ENCODE measurements at regions not wholly inside any gene's neighbourhood (a gene's known extent, or its start where the extent isn't known, plus 50 kb on each side); places are given as distances from the start of the nearest gene placed in this dataset.

DNA sequence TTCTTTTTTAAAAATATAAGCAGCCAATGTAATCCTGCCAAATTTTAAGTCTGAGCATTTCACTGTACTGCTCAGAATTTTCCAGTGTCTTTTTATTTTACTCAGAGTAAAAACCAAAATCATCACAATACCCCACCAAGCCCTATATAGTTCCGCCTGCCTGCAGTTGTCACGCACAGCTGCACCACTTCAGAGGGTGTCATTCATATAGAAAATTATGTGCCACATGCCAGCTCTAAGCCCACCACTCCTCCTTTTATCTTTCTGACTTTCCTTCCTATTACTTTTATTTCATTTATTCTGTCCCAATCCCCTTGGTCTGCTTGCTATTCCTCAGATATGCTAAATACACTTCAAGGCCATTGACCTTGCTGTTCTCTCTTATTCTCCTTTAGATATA lies 233.1 kb upstream of the DPPA4 start:
- BruUV-seq (replicated peaks): no TSS peak
- CTCF ChIA-PET: no interaction called here

DNA sequence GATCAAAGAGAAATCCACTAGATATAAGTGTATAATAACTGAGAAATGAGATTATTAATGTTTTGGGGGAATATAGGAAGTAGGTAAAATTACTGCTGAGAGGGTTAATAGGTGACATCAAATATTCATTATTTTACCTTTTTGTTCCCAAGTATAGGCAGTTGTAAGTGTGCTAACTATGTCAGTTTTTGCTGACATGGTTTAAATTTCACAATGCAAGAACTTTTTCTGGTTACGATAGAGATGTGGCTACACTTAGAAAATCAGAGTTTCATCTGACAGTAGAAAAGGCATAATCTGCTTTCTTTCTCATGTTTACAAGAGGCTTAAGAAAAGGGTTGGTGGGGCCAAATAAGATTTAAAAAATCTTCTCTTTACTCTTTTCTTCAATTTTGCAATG lies 235.0 kb upstream of the DPPA4 start:
- intact Hi-C loops (cut with micrococcal nuclease): no loop called here
- Histone ChIP-seq H3K9me3 (ENCODE audit: low read length) (no peaks in the 10 kb centered on the region), H3K9ac (ENCODE audit: low read length) (no peak overlapping the region), H3K79me2 (ENCODE audit: low read length) (no peaks in the 10 kb centered on the region), H3K27ac (ENCODE audit: low read length) (no peak overlapping the region), H3F3A (ENCODE audit: low read length, unreplicated experiment) (no peaks in the 10 kb centered on the region), H3K36me3 (ENCODE audit: low read depth, low read length) (no peaks in the 10 kb centered on the region), H3K4me2 (ENCODE audit: low read length) (no peak overlapping the region), H3K4me3 (ENCODE audit: low read length) (no peak overlapping the region), H3K9me2 (replicated peaks; ENCODE audit: low read length) (no peaks in the 10 kb centered on the region; the same call in 1 of the 2 replicates), H3K4me1 (ENCODE audit: insufficient read depth, low read length) (no peaks in the 10 kb centered on the region), H2AFZ (ENCODE audit: low read length) (no peak overlapping the region), H3K27me3 (ENCODE audit: low read length) (no peaks in the 10 kb centered on the region), H4K20me1 (ENCODE audit: low read length) (no peaks in the 10 kb centered on the region)
- TF ChIP-seq EZH2 (IDR thresholded peaks at IDR 0.05; ENCODE audit: low read length, unreplicated experiment): no peak
- TF ChIP-seq, protein P1, sequence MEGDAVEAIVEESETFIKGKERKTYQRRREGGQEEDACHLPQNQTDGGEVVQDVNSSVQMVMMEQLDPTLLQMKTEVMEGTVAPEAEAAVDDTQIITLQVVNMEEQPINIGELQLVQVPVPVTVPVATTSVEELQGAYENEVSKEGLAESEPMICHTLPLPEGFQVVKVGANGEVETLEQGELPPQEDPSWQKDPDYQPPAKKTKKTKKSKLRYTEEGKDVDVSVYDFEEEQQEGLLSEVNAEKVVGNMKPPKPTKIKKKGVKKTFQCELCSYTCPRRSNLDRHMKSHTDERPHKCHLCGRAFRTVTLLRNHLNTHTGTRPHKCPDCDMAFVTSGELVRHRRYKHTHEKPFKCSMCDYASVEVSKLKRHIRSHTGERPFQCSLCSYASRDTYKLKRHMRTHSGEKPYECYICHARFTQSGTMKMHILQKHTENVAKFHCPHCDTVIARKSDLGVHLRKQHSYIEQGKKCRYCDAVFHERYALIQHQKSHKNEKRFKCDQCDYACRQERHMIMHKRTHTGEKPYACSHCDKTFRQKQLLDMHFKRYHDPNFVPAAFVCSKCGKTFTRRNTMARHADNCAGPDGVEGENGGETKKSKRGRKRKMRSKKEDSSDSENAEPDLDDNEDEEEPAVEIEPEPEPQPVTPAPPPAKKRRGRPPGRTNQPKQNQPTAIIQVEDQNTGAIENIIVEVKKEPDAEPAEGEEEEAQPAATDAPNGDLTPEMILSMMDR (conservative IDR thresholded peaks at IDR 0.05; ENCODE audit: low read depth, low read length): no peak
- TF ChIP-seq EZH2phosphoT487 (IDR thresholded peaks at IDR 0.05; ENCODE audit: borderline replicate concordance, low read length): no peak
- ChIA-PET POLR2A (ENCODE audit: unreplicated experiment) (no interaction called here), CTCF (no interaction called here)
- ATAC-seq (no peak), DNase-seq (no peak)
- no TSS peak for BruUV-seq (replicated peaks)

More for the DNA sequence above, 233.1 kb upstream of the DPPA4 start:
- no peak overlapping the region for H3K9ac ChIP-seq (ENCODE audit: low read length)
- H3F3A ChIP-seq (ENCODE audit: low read length, unreplicated experiment): no peaks in the 10 kb centered on the region
- H3K9me3 ChIP-seq (ENCODE audit: low read length): no peaks in the 10 kb centered on the region
- no peaks in the 10 kb centered on the region for H3K4me1 ChIP-seq (ENCODE audit: insufficient read depth, low read length)
- DNase-seq (no peak), ATAC-seq (no peak)
- no peak overlapping the region for H2AFZ ChIP-seq (ENCODE audit: low read length)
- no peaks in the 10 kb centered on the region for H3K79me2 ChIP-seq (ENCODE audit: low read length)
- H3K4me3 ChIP-seq (ENCODE audit: low read length): no peak overlapping the region
- no peaks in the 10 kb centered on the region for H4K20me1 ChIP-seq (ENCODE audit: low read length)
- H3K4me2 ChIP-seq (ENCODE audit: low read length): no peak overlapping the region
- H3K27ac ChIP-seq (ENCODE audit: low read length): no peak overlapping the region
- no peaks in the 10 kb centered on the region; the same call in 1 of the 2 replicates for H3K9me2 ChIP-seq (replicated peaks; ENCODE audit: low read length)
- intact Hi-C loops (cut with micrococcal nuclease): no loop called here
- H3K36me3 ChIP-seq (ENCODE audit: low read depth, low read length): no peaks in the 10 kb centered on the region
- TF ChIP-seq EZH2 (IDR thresholded peaks at IDR 0.05; ENCODE audit: low read length, unreplicated experiment): no peak
- TF ChIP-seq, protein P1 (conservative IDR thresholded peaks at IDR 0.05; ENCODE audit: low read depth, low read length): no peak
- TF ChIP-seq EZH2phosphoT487 (IDR thresholded peaks at IDR 0.05; ENCODE audit: borderline replicate concordance, low read length): no peak
- no peaks in the 10 kb centered on the region for H3K27me3 ChIP-seq (ENCODE audit: low read length)
- POLR2A ChIA-PET (ENCODE audit: unreplicated experiment): no interaction called here

DNA sequence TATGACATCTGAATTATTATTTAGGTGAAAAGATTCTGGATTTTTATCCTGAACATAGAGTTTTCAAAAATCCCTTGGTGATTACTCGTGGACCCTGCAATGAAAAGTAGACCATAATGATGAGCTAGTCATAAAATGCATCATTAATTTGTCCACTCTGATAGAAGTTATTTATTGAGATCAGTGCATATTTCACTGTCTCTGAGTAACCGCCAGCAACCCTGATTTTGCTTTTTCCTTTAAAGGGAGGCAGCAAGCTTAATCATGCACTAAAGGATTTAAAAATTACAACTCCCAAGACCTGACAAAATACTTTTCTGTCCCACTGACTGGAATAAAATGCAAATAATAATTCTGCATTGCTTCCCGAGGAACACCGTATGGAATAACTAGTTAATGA lies 259.6 kb upstream of the DPPA4 start:
- no peaks in the 10 kb centered on the region for H3K27me3 ChIP-seq (ENCODE audit: low read length)
- H3K27ac ChIP-seq (ENCODE audit: low read length): no peak overlapping the region
- DNase-seq: no peak
- H3K9me3 ChIP-seq (ENCODE audit: low read length): no peaks in the 10 kb centered on the region
- H3F3A ChIP-seq (ENCODE audit: low read length, unreplicated experiment): no peaks in the 10 kb centered on the region
- H3K4me1 ChIP-seq (ENCODE audit: insufficient read depth, low read length): no peaks in the 10 kb centered on the region
- ChIA-PET CTCF (interaction anchor here (0.7 kb wide), 1 partner anchor 108 kb away, joined by 3 read pairs; no protein-coding TSS in a partner anchor), POLR2A (ENCODE audit: unreplicated experiment) (no interaction called here)
- BruUV-seq (replicated peaks): no TSS peak
- H3K4me2 ChIP-seq (ENCODE audit: low read length): no peak overlapping the region
- TF ChIP-seq, protein P1 (conservative IDR thresholded peaks at IDR 0.05; ENCODE audit: low read depth, low read length): no peak
- TF ChIP-seq EZH2phosphoT487 (IDR thresholded peaks at IDR 0.05; ENCODE audit: borderline replicate concordance, low read length): no peak
- no peak for TF ChIP-seq EZH2 (IDR thresholded peaks at IDR 0.05; ENCODE audit: low read length, unreplicated experiment)
- no peaks in the 10 kb centered on the region for H3K79me2 ChIP-seq (ENCODE audit: low read length)
- ATAC-seq: no peak
- no peak overlapping the region for H3K9ac ChIP-seq (ENCODE audit: low read length)
- no peaks in the 10 kb centered on the region for H3K36me3 ChIP-seq (ENCODE audit: low read depth, low read length)
- intact Hi-C loops (cut with micrococcal nuclease): no loop called here
- H3K9me2 ChIP-seq (replicated peaks; ENCODE audit: low read length): 0 out of 2 replicates have a peak, but pooled peaks cover 5% of the 10 kb centered on the region
- no peaks in the 10 kb centered on the region for H4K20me1 ChIP-seq (ENCODE audit: low read length)
- H3K4me3 ChIP-seq (ENCODE audit: low read length): no peak overlapping the region
- H2AFZ ChIP-seq (ENCODE audit: low read length): no peak overlapping the region

All from PC-3 (cell line).